ENCODE measurements at regions not wholly inside any gene's neighbourhood (a gene's known extent, or its start where the extent isn't known, plus 50 kb on each side); places are given as distances from the start of the nearest gene placed in this dataset.

DNA sequence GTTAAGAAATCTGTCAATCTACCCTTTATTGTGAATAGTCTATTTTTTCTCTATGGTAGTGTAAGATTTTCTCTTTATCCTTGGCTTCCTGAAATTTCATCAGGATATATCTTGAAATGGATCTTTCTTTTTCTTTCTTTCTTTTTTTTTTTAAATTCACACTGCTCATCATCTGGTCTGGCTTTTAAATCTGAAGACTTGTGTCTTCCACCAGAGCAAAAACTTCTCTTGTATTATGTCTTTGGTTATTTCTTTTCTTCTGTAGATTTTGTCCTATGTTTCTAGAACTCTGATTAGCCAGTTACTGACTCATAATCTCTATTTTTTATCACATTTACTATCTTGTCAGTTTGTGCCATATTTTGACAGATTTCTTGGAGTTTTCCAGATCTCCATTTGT, 133.8 kb upstream of the LMO4 start:
- DNase-seq (ENCODE audit: low read depth), result no peak

DNA sequence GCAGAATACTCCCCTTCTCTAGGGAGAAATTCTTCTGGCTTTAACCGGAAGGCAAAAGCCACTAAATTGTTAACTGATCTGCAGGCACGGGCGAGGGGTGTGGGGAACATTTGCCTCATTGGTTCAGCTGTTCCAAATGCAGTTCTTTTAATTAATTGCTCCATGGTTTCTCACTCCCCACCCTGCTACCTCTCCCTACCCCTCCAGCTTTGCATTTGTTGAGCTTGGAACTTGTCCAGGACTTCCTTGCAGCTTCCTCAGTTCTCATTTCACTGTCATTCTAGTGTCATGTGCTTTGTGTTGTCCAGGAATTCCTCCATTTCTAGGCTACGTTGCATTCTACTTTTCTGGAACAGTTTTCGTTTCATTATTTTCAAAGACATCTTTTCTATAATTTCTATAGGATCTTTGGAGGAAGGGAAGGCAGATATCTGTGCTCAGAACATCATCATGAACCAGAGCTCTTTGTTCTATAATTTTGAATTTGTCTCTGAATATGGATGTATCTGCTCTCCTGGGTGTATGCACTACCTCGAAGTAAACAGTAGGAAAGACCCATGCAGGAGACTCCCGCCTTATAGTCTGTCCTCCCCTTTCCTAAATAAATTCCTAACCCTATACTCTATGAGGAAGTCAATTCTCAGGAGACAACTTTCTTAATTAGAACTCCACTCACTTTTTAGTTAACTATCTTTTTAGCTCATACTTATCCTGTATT, 132.4 kb upstream of the LMO4 start:
- no peak for DNase-seq (ENCODE audit: low read depth)

DNA sequence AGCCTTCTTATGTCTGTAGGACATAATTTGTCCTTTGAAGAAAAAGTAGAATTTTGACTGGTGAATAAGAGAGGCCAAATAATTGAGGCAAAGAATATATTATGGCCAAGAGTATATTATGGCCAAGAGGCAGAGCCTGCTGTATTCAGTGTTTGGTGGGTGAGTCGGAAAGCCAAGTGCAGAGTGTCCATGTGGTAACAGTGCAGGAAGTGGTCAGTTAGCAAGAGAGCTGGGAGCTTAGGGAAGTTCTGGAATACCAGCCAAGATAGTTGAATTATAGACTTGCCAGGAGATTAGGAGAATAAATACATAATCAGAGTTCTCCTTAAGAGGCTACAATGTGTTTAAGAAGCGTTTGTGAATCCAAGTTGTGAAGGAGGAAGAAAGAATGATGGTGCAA, 131.5 kb upstream of the LMO4 start:
- no peak for DNase-seq (ENCODE audit: low read depth)

DNA sequence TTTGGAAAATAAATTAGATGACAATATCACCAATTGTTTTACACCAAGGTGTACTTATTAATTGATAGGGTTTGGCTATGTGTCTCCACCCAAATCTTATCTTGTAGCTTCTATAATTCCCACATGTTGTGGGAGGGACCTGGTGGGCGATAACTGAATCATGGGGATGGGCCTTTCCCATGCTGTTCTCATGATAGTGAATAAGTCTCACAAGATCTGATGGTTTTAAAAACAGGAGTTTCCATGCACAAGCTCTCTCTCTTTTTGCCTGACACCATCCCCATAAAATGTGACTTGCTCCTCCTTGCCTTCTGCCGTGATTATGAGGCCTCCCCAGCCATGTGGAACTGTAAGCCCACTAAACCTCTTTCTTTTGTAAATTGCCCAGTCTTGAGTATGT, 131.0 kb upstream of the LMO4 start:
- no peak for DNase-seq (ENCODE audit: low read depth)

DNA sequence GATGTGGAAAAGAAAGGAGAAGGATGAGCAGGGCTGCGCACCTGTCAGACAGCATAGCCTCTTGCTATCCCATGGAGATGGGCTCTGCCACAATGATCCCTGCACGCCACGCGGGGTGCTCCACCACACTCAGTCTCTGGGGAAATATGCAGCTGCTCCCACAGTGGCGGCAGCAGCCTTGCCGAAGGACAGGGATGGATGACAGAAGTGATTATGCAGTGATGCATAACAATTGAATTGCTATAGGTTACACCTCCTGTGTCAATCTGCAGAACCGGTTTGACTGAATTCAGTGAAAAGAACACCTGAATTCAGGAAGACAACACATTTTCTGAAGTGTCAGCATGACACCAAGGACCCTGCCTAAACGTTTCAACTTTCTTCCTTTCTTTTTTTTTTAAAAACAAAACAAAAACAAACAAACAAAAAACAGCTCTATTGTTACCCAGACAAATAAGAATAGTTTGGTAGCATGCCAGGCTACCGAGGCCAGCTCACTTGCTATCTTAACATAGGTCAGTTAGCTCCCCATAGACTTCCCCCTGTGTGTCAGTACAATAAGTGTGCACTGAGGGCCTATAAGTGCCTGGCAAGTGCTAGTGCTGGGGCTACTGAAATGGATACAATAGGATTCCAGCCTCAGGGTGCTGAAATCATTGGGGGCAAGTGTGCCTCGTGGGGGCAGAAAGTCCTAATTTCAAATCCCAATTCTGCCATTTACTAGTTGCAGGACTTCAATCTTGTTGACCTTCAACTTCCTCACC, 127.6 kb upstream of the LMO4 start:
- DNase-seq (ENCODE audit: low read depth), result no peak

DNA sequence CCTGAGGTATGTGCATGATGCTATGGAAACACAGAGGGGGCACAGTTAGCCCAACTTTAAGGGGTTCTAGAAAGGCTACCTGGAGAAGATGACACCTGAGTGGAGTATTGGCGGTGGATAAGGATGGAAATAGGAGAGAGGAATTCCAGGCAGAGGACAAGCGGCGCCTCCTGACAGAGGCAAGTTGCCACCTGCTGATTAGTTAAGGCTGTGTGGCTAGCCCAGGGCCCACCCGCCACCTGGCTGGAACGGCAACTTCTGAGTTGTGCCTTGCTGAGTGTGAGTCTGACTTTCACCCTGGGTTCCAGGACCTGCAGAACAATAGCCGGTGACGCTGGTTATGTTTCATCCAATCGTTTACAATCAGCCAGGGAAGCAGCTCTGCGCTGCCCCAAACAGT, 126.9 kb upstream of the LMO4 start:
- no peak for DNase-seq (ENCODE audit: low read depth)

DNA sequence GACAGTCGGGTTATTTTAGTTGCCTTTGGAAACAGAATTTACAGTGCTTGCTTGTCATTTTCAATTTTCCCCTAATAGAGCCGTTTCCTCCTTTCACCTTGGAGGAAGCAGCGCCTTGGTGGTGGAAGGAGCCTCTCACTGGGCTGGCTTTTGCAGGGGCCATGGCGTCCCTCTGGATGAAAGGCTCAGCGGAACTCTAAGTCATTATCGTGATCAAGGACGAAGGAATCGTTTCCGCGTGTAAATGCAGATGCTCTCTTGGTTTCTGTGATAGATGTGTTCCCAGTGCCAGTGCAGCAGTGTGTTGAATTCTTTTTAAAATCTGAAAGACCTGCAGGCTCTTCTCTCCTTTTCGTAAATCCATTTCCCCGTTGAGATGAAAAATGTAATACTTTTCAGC, 126.2 kb upstream of the LMO4 start:
- DNase-seq (ENCODE audit: low read depth), result no peak

DNA sequence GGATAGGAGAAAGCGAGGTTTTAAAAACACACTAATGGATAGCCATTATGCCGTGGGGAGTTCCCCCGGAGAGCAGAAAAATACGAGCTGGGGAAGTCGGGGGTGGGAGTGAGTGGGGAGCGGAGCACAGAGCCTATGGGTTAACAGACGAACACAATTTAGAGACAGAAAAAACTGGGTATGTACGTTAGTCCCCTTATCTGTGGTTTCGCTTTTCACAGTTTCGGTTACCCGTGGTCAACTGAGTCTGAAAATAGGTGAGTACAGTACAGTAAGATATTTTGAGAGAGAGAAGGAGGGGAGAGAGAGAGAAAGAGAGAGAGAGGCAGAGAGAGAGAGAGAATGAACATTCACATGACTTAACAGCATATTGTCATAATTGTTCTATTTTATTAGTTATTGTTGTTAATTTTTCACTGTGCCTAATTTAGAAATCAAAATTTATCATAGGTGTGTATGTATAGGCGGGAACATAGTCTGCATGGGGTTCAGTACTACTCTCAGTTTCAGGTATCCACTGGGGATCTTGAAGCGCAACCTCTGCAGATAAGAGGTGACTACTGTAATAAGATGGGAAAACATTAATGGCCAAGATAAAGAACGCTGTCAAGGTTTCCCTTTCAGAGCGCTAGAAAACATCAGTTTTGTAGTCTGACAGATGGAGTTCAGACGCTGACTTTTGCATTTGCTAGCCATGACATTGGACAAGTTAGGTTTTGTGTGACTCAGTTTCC, 125.6 kb upstream of the LMO4 start:
- no peak for DNase-seq (ENCODE audit: low read depth)

DNA sequence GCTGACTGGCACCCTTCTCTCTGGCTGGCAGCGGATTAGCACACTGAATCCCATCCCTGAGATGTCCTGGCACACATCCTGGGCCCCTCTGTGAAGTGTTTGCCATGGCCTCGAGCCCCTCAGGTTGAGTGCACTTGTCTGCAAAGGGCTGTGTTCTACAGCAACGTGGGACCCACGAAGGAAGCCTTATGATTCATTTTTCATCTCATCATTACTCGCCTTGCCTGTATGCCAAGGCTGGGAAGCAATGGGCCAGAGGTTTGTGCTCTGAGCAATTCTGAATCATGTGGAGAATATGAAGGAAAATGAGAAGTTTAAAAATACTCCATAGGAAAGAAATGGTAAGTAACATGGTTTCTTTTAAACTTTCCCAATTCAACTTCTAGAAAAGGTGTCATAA, 124.8 kb upstream of the LMO4 start:
- DNase-seq (ENCODE audit: low read depth), result peak; percentile 35

DNA sequence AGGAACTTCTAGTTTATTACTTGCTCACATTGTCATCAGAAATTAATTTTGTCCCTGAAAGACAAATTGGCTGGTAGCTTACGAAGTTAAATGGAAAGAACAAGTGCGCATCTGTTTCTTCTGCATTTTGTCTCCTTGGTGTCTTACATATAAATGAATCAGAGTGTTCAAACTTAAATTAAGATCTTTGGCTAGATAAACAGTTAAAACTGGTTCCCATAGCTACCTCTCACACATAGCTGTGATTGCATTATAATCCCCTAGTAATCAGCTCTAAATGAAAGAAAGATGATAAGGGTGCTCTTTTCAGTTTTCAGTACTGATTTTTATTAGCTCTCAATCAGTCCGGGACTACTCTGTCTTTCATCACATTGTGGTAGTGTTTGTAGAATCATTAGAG, 124.2 kb upstream of the LMO4 start:
- DNase-seq (ENCODE audit: low read depth), result no peak

DNA sequence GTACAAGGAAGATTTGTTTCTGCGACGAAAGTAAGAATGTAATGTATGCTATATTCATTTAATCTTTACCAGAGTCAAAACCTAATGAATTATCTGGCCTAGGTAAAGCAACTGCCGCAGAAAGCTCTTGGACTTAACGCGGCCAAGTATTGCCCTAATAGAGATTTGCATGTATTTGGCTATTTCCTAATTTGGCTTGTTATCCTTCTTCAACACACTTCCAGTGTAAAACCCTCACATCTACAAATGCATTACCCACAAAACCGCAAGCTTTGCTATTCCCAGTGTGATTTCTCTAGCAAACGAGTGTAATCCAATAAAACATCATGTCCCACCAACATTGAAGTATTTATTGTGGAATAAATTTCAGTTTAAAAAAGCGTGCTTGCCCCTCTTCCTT, 123.8 kb upstream of the LMO4 start:
- DNase-seq (ENCODE audit: low read depth), result no peak

DNA sequence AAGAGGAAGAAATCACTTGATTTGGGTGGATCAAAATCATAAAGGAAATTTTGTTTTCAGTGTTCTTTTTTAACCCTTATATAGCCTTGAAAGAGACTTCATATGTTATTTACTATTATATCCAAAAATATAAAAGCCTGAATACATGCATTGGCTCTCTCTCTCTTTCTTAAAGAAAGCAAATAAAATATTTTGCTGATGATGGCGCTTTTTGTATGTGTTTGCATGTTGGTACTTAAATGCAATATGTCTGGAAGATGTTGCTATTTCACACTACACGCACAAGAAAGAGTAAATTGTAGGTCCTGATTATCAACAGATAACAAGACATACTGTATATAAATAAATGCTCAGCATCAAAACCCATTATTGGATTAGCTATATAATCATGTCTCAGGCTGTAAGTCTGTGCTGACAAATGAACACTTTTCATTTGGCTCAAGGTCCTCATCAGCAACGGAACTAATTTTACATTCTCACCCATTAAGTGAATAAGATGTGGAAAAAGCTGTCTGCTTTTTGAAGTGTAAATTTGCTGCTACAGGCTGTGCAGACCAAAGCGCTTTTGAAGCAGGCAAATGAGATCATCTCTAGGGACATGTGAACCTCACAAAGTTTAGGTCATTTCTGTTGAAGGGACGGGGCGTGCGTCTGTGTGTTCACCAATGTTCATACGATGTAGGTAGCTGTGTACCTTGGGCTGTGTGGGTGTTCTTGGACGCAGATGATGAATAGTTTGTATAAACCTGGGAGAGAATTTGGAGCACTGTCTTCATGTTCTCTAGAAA, 122.4 kb upstream of the LMO4 start:
- DNase-seq (ENCODE audit: low read depth), result no peak

DNA sequence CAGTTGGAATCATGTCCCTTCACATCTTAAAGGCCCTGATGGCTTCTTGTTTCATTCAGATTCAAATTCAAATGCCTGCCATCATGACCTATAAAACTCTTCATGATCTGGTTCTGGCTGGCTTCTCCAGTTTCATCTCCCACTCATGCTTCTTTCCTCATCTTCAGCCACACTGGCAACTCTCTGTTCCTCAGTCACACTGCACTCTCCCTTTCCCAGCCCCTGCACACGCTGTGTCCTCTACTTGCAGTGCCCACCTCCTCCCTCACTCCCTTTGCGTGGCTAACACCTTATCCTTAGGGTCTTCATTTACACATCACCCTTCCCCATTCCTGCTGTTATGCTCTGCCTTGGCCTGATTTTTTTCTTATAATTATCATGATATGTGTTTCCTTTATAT, 120.6 kb upstream of the LMO4 start:
- DNase-seq (ENCODE audit: low read depth), result no peak

DNA sequence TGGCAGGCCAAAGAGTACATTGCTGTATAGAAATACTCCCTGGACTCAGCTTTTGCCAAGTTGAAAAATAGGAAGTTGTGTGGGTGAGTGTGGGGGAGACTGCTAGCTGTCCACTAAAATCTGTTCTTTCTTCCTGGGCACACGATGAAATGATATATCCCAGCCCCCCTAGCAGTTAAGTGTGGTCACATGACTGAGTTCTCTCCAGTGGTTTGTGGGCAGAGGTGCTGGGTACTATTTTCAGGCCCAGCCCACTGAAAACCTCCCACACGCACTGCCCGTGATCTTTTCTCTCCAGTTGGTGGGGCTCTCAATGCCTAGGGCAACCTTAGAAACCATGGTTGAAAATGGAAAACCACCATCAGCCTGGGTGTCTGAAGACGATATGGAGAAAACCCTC, 119.7 kb upstream of the LMO4 start:
- DNase-seq (ENCODE audit: low read depth), result no peak

DNA sequence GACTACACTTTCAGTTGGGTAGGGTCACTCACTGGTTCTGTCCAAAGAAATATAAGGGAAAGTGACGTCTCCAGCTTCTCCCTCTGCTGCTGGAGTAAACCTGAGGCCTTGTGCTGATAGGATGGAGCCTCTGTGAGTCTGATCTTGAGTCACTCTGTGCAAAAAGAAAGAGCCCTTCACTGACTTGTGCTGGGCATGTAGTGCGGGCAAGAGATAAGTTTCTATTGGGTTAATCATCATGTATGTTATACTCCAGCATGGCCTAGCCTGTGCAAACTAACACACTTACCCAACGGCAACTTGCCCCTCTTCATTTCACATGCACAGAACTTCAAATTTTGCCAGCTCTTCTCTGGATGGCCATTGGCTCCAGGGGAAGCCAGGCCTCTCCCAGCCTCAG, 118.5 kb upstream of the LMO4 start:
- DNase-seq (ENCODE audit: low read depth), result no peak

DNA sequence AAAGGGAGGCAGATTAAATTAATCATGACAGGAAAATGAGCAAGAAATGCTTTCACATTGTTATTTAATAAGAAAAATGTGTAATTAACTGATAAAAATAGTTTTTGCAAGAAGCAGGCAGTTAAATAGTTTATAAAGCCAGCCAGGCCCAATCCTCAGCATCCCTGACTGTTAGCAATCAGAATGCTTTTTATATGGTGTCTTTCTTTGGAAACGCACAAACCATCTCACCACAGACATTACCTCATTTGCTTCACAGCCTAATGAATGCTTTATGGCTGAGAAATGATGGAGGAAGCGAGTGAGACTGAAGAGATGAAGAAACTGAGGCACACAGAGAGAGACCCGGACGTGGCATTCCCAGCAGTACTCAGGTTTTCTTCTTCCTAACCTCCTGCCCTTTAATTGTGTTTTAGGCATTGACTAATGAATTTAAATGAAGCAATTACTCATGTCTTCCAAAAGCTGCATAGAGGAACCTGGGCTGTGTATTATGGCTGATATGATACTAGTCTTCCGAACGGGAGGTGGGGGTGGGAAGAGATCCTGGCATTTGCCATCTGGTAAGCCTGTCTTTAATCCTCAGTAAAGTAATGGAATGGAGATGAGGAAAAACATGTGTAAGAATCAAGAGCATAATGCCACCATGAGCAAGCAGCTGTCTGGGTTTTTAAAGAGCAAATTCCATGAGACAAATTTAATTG, 116.1 kb upstream of the LMO4 start:
- no peak for DNase-seq (ENCODE audit: low read depth)

DNA sequence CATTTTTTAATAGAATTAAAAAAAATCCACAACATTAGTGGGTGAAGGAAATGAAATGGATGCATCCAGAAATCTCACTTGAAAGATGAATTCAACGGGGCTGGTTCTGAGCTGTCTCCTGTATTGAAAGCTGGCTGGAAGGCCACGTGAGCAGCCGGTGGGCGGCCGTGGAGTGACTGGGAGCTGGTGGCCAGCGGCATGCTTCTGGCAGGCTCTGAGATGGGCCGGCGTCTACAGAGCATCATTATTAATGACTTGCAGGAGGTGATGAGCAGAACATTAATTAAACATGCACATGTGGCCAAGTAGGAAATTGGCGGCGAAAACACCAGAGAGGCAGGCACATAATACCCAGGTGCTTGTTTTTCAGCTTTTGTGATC, 115.6 kb upstream of the LMO4 start:
- DNase-seq (ENCODE audit: low read depth), result no peak

DNA sequence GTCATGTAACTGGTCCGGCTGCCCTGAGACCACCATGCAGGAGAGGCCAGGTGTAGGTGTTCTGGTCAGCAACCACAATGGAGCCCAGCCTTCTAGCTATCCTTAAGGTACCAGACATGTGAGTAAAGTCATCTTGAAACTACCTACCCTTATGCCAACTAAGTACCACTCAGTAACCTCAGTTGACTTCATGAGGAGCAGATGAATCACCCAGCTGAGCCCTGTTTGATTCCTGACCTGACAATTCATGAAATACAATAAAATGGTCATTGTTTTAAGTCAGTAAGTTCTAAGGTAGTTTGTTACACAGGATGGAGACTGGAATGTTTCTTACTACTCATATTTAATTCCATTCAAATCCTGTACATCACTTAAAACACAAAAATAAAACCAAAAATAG, 113.1 kb upstream of the LMO4 start:
- DNase-seq (ENCODE audit: low read depth), result no peak

DNA sequence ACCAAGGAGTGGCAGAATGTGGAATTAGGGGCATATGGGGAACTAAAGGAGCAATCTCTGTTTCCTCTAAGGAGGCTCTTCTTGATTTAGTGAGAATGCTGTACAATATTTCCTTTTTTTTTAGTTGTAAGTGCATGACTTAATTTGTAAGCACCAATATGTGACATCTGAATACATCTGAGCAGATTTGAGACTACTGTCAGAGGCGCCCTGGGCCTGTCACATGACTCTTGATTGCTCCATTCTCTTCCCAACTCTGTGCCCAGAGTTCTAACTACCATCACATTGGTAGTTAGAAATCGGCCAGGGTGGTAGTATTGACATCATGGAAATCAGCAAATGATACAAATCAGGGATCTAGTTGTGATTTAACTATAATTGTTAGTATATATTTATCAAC, 110.1 kb upstream of the LMO4 start:
- no peak for DNase-seq (ENCODE audit: low read depth)

DNA sequence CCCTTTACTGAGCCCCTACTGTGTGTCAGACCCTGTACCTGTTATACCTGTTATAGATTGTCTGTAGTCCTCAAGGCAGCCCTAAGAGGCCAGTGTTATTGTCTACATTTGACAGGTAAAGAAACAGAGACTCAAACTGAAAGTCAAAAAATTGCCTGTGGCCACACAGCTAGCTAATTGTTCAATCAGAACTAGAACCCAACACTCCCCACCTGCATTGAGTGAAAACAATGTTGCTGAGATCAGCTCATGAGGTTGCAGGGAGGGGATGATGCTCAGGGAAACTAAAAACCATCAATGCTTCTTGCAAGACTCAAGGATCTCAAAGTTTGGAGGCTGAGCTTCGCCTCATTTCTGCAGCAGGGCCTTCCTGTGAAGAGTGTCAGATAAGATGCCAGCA, 109.5 kb upstream of the LMO4 start:
- no peak for DNase-seq (ENCODE audit: low read depth)

DNA sequence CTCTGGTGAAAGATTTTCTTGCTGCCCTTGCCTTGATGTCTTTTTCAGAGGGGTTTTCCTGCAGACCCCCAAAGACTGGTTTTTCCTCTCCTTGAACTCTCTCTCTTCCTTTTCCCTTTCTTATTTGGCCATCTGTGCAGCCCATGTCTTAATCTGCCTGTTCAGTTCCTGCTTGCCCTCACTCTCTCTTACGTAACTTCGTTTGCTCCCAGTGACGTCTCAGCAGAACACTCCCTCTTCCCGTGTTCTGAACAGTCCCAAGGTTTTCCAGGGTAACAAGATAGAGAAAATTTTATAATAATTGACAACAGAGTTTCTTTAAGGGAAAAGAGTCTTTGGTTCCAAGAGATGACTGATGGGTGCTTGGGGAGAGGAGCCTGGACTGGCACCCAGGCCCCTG, 109.1 kb upstream of the LMO4 start:
- DNase-seq (ENCODE audit: low read depth), result no peak

DNA sequence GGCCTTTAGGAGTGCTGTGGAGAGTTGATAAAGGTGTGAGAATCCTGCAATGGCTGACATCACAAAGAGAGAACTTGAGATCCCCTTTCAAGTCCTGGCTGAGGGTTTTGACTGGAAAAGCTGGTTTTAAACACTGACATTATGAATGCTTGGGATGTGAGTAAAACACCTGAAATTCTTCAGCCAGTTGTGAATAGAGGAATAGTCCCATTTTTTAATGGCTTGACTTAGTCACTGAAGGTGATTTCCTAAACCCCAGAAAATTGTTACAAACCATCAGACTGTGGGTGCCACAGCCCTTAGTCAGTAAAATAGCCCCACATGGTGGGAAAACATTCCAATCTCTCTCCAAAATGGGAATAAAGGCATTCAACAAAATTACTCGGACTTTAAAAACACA, 107.7 kb upstream of the LMO4 start:
- no peak for DNase-seq (ENCODE audit: low read depth)

Measured in GM04503 (cell line).